ENCODE measurements at regions not wholly inside any gene's neighbourhood (a gene's known extent, or its start where the extent isn't known, plus 50 kb on each side); places are given as distances from the start of the nearest gene placed in this dataset.
A peak's percentile ranks its signal among the peaks of the same experiment; 100 is the strongest.

- TF ChIP-seq CTCF (conservative IDR thresholded peaks at IDR 0.05) = peak; percentile 74
- TF ChIP-seq EZH2 (IDR thresholded peaks at IDR 0.05; ENCODE audit: low read depth) = no peak
Measured at GRCh38 chr12:127677537-127678131, 589.3 kb upstream of the TMEM132C start.
